PC-9 (cell line): ENCODE measurements at regions not wholly inside any gene's neighbourhood (a gene's known extent, or its start where the extent isn't known, plus 50 kb on each side); places are given as distances from the start of the nearest gene placed in this dataset.

Experiments
- BruUV-seq: library from RNA; stranded (reverse); fragments of 400-500 nt; replicated peaks from 2 replicates; lab custom pipeline; 2021; lab: Mats Ljungman, UMichigan
- CTCF ChIA-PET: fragments of 300-600 bp; sonication (Branson Sonifier 250); formaldehyde crosslinking; loops from one replicate; lab custom pipeline; 2022; ENCODE audit warnings: antibody characterized with exemption; lab: Charles Lee
- POLR2A ChIA-PET: fragments of 300-600 bp; sonication (Branson Sonifier 250); formaldehyde crosslinking; loops from one replicate; lab custom pipeline; 2022; ENCODE audit warnings: antibody characterized with exemption; ENCODE audit not compliant: unreplicated experiment; lab: Charles Lee
- DNase-seq, 2 experiments: peaks; one replicate each; pipeline versions ENCODE4 v3.0.0 to v3.0.0-alpha.2; 2015 to 2022; ENCODE audit warnings: mixed read lengths in 1 of 2
- H2AFZ ChIP-seq: fragments of 200-600 bp; sonication (generic); 2 replicates; pipeline ENCODE4 v1.8.1; 2017; ENCODE audit warnings: antibody characterized with exemption
- H3F3A ChIP-seq: fragments of 200-600 bp; sonication (generic); 2 replicates; pipeline ENCODE4 v1.8.1; 2017; ENCODE audit warnings: antibody characterized with exemption, mild to moderate bottlenecking, low read depth; ENCODE audit not compliant: insufficient read depth
- H3K27ac ChIP-seq: fragments of 200-600 bp; sonication (generic); 2 replicates; pipeline ENCODE4 v1.6.1; 2016; ENCODE audit warnings: mixed run types
- H3K27me3 ChIP-seq: fragments of 200-600 bp; sonication (generic); 2 replicates; pipeline ENCODE4 v1.6.1; 2016; ENCODE audit warnings: low read depth, mixed run types; ENCODE audit not compliant: insufficient read depth
- H3K36me3 ChIP-seq: fragments of 200-600 bp; sonication (generic); 2 replicates; pipeline ENCODE4 v1.6.1; 2016; ENCODE audit warnings: low read depth, mixed run types
- H3K4me1 ChIP-seq: fragments of 200-600 bp; sonication (generic); replicated peaks from 2 replicates; pipeline ENCODE4 v1.6.1; 2016; ENCODE audit warnings: mixed run types; ENCODE audit not compliant: insufficient read depth
- H3K4me2 ChIP-seq: fragments of 200-600 bp; sonication (generic); 2 replicates; pipeline ENCODE4 v1.6.1; 2017; ENCODE audit warnings: mixed run types
- H3K4me3 ChIP-seq: fragments of 200-600 bp; sonication (generic); 2 replicates; pipeline ENCODE4 v1.6.1; 2016; ENCODE audit warnings: mixed run types
- H3K79me2 ChIP-seq: fragments of 200-600 bp; sonication (generic); 2 replicates; pipeline ENCODE4 v1.6.1; 2017; ENCODE audit warnings: low read depth, mixed run types
- H3K9me2 ChIP-seq: fragments of 200-600 bp; sonication (generic); 2 replicates; pipeline ENCODE4 v1.8.1; 2017; ENCODE audit warnings: mild to moderate bottlenecking; ENCODE audit not compliant: insufficient read depth
- H3K9me3 ChIP-seq: fragments of 200-600 bp; sonication (generic); 2 replicates; pipeline ENCODE4 v1.8.1; 2016; ENCODE audit warnings: low read depth; ENCODE audit not compliant: insufficient read depth
- H4K20me1 ChIP-seq: fragments of 200-600 bp; sonication (generic); 2 replicates; pipeline ENCODE4 v1.8.1; 2017; ENCODE audit not compliant: insufficient read depth
- CTCF ChIP-seq: fragments of 200-600 bp; sonication (generic); conservative IDR thresholded peaks from 2 replicates; pipeline ENCODE4 v1.6.1; 2017; ENCODE audit warnings: mixed run types, antibody characterized with exemption, mild to moderate bottlenecking, moderate library complexity
- EZH2 ChIP-seq: fragments of 200-600 bp; sonication (generic); IDR thresholded peaks from 2 replicates; pipeline ENCODE4 v1.8.0; 2017; ENCODE audit warnings: antibody characterized with exemption, low read depth
- intact Hi-C: fragments of 100-400 bp; cut with micrococcal nuclease; formaldehyde crosslinking; loops from one replicate; pipeline ENCODE4 v1.10.0; 2022; ENCODE audit not compliant: unreplicated experiment

GRCh38 chr20:59431014-59431413, 130.6 kb downstream of the EDN3 start:
- no peaks in the 10 kb centered on the region for H3F3A ChIP-seq
- no peak overlapping the region for H3K4me2 ChIP-seq
- ChIA-PET CTCF (no interaction called here), POLR2A (no interaction called here)
- BruUV-seq: no TSS peak
- H2AFZ ChIP-seq: no peak overlapping the region
- DNase-seq: no peak
- no peaks in the 10 kb centered on the region for H3K36me3 ChIP-seq
- H3K4me1 ChIP-seq: no peaks in the 10 kb centered on the region
- intact Hi-C loops: no loop called here
- H3K27ac ChIP-seq: no peak overlapping the region
- peaks cover 91% of the 10 kb centered on the region for H3K27me3 ChIP-seq
- no peaks in the 10 kb centered on the region for H3K9me2 ChIP-seq
- H3K79me2 ChIP-seq: no peaks in the 10 kb centered on the region
- no peaks in the 10 kb centered on the region for H3K9me3 ChIP-seq
- no peak overlapping the region for H3K4me3 ChIP-seq
- TF ChIP-seq EZH2: no peak
- no peak for TF ChIP-seq CTCF
- no peaks in the 10 kb centered on the region for H4K20me1 ChIP-seq

- TF ChIP-seq CTCF (no peak), EZH2 (no peak)
- H3K27ac ChIP-seq: no peak overlapping the region
- CTCF ChIA-PET: no interaction called here
- no peaks in the 10 kb centered on the region for H3F3A ChIP-seq
- no peaks in the 10 kb centered on the region for H4K20me1 ChIP-seq
- no peaks in the 10 kb centered on the region for H3K36me3 ChIP-seq
- POLR2A ChIA-PET: no interaction called here
- DNase-seq: peak in 1 of 2 experiments; percentile 8
- H3K4me1 ChIP-seq: no peaks in the 10 kb centered on the region
- no peak overlapping the region for H2AFZ ChIP-seq
- peaks cover 96% of the 10 kb centered on the region for H3K27me3 ChIP-seq
- no peaks in the 10 kb centered on the region for H3K79me2 ChIP-seq
- intact Hi-C loops: no loop called here
- no TSS peak for BruUV-seq
- no peak overlapping the region for H3K4me2 ChIP-seq
- no peaks in the 10 kb centered on the region for H3K9me3 ChIP-seq
- H3K9me2 ChIP-seq: no peaks in the 10 kb centered on the region
- no peak overlapping the region for H3K4me3 ChIP-seq
Observed at GRCh38 chr20:59434960-59435359, 134.5 kb downstream of the EDN3 start.

DNA sequence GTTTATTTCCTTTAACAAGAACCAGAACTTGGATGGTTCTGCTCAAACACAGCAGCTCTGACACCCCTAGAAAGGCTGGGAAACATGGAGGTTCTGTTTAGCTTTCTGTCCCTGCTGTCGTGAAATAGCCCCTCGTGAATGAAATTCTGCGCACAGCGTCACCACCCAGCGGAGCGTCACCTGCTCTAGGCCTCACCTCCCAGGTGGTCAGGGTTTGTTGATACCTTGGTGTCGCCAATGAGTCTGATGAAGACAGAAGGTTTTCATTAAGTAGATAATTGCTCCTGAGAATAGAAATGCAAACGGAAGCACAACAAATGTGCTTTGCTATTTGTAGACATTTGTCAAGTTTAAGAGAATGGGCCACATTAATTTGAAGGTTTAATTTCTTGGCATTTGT, 135.1 kb downstream of the EDN3 start:
- peak in 1 of 2 experiments; percentile 25 for DNase-seq
- BruUV-seq: no TSS peak
- no peak overlapping the region for H3K27ac ChIP-seq
- no peaks in the 10 kb centered on the region for H3K79me2 ChIP-seq
- H3K4me2 ChIP-seq: no peak overlapping the region
- no peaks in the 10 kb centered on the region for H3K9me2 ChIP-seq
- TF ChIP-seq EZH2 (no peak), CTCF (no peak)
- POLR2A ChIA-PET: no interaction called here
- H3K4me3 ChIP-seq: no peak overlapping the region
- H4K20me1 ChIP-seq: no peaks in the 10 kb centered on the region
- intact Hi-C loops: no loop called here
- CTCF ChIA-PET: no interaction called here
- no peaks in the 10 kb centered on the region for H3K36me3 ChIP-seq
- peaks cover 98% of the 10 kb centered on the region for H3K27me3 ChIP-seq
- H3F3A ChIP-seq: no peaks in the 10 kb centered on the region
- H3K4me1 ChIP-seq: no peaks in the 10 kb centered on the region
- no peak overlapping the region for H2AFZ ChIP-seq
- no peaks in the 10 kb centered on the region for H3K9me3 ChIP-seq
